GM20000 (cell line): ENCODE measurements at regions not wholly inside any gene's neighbourhood (a gene's known extent, or its start where the extent isn't known, plus 50 kb on each side); places are given as distances from the start of the nearest gene placed in this dataset.
"Not testable (repeated sequence)": the region's sequence is repeated elsewhere in the genome, so short reads cannot be mapped to it uniquely, and the experiment has no call there.

Experiments used
- DNase-seq: peaks from one replicate; pipeline ENCODE4 v3.0.0; 2012; ENCODE audit warnings: low spot score
- TF ChIP-seq, protein P1 (sequence below): IDR thresholded peaks from 2 replicates; pipeline ENCODE4 v1.5.1; 2012; ENCODE audit warnings: mild to moderate bottlenecking, control low read depth; ENCODE audit errors: extremely low read depth, missing control alignments

DNA sequence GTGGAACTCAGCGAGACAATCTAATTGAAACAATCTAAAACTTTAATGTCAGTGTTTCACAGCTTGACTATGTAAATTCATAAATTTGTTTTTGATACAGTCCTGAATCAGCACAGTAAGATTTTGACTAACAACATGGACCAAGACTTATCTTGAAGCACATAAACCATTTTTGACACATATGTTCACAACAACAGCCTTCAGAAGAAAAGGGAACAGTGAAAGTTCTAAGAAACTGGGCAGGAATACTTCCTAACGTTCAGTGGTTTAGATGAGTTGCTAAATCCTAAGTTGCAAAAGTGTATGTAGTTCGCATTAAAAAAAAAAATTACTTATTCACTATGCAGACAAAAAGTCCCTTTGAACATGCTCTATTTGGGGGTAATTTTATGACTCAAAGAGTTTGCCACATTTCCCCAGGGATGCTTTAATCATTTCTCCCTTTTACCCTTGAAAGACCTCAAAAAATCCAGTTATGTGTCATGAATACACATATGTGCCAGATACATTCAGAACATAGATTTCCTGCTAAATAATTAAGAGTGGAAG, 120.2 kb downstream of the MRPL39 start:
- no peak for DNase-seq

DNA sequence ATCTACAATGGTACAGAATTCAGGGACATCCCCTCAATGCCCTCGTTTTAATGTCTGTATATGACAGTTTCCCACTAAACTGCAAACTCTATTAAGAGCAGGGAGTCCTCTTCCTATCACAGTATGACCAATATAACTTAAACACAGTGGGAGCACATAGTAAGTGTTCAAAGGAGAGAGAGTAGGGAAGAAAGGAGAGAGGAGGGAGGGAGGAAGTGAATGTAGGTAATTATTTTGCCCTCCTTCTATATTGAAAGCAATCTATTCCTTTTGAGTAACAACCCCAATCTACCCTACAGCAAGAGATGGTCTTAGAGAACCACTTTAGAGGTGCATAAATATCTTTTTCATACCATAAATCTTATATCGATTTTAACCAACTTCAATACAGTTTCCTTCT, 121.4 kb downstream of the MRPL39 start:
- no peak for DNase-seq
- TF ChIP-seq, protein P1, sequence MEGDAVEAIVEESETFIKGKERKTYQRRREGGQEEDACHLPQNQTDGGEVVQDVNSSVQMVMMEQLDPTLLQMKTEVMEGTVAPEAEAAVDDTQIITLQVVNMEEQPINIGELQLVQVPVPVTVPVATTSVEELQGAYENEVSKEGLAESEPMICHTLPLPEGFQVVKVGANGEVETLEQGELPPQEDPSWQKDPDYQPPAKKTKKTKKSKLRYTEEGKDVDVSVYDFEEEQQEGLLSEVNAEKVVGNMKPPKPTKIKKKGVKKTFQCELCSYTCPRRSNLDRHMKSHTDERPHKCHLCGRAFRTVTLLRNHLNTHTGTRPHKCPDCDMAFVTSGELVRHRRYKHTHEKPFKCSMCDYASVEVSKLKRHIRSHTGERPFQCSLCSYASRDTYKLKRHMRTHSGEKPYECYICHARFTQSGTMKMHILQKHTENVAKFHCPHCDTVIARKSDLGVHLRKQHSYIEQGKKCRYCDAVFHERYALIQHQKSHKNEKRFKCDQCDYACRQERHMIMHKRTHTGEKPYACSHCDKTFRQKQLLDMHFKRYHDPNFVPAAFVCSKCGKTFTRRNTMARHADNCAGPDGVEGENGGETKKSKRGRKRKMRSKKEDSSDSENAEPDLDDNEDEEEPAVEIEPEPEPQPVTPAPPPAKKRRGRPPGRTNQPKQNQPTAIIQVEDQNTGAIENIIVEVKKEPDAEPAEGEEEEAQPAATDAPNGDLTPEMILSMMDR: no peak

More for the DNA sequence above, 120.2 kb downstream of the MRPL39 start:
- TF ChIP-seq, protein P1: no peak

DNA sequence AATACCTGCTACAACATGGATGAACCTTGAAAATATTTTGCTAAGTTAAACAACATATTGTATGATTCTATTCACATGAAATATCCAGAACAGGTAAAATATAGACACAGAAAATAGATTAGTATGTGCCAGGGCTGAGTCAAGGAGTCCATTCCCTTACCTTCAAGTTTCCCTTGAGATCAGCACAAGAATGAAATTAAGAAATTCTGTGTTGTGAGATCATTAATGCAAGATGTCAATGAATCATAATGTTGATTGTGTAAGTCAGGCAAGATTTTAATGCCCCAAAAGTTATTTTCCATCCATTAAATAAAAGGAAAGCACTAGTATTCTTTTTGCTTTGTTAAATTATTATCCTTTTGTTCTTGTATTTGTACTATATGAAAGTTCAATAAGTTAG, 139.4 kb downstream of the MRPL39 start:
- TF ChIP-seq, protein P1: no peak
- no peak for DNase-seq

DNA sequence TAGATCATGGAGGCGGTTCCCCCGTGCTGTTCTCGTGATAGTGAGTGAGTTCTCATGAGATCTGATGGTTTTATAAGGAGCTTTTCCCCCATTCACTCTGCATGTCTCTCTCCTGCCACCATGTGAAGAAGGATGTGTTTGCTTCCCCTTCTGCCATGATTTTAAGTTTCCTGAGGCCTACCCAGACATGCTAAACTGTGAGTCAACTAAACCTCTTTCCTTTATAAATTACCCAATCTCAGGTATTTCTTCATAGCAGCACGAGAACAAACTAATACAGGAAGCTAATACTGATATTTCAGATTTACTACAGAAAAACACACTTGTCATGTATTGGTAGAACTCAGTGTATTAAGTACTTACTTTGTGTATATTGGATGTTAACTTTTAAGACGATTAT, 140.2 kb downstream of the MRPL39 start:
- not testable (repeated sequence) for DNase-seq

DNA sequence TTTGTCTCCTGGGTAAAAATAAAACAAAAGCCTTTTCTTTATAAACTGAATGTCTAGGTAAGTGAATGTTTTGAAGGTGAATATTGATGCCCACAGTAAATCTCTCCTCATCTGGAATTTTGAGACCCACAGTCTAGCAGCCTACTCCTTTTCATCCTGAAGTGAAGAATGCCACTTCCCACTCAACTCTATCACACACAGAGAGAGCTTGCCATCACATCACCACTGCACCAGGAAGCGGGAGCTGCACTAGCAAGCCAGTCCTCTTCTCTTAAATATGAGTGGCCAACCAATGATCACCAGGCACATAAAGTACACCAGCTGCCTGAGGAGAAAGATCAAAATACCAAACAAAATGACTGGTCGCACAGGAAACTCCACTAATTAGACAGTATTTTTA, 140.8 kb downstream of the MRPL39 start:
- DNase-seq: no peak
- TF ChIP-seq, protein P1: no peak

DNA sequence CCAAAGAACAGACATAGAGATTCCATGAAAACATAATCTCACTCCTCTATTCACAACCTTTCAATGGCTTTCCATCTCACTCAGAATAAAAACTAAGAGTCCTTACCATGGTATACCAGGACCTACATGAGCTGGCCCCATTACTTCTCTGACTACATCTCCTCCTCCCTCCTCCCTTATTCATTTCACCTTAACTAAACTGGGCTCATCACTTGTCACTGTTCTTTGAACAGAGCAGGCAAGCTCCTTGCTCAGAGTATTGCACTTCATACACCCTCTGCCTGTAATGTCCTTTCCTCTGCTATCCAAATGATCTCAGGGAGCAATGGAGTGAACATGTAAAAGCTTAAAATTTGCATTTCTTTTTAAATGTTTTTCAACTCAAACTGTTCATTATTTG, 142.0 kb downstream of the MRPL39 start:
- TF ChIP-seq, protein P1: no peak
- no peak for DNase-seq

DNA sequence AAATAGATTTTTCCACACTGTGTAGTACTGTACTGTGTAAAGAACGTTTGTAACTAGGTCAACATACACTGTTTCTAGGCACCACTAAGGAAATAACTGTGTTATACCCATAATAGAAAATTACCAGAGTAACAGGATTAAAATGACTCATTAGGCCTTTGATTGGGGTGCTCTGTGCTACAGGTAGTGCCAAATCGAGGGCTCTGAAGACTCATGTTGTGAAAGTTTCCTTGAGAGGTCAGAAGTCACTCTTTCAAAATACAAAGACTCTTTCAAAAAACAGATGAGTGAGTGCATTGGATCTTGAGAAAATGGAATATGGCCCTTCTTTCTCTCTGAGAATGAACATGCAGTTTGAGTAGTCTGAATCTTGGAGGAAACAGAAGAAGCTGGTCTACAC, 143.0 kb downstream of the MRPL39 start:
- DNase-seq: peak; percentile 18
- TF ChIP-seq, protein P1: no peak

DNA sequence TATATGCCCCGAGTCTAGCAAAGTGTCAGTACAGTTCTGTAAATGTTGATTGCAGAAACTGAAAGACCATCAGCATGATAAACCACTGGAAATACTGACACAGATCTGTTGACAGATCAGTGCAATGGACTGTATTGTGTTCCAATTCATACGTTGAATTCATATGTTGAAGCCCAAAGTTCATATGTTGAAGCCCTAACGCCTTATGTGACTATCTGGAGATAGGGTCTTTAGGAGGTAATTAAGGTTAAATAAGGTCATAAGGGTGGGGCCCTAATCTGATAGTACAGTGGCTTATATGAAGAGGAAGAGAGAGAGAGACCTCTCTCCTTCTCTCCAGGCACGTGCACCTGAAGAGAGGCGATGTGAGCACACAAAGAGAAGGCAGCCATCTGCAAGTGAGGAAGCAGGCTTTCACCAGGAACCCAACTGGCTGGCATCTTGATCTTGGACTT, 144.7 kb downstream of the MRPL39 start:
- peak; percentile 43 for DNase-seq
- TF ChIP-seq, protein P1: no peak
